Panc1 (cell line): ENCODE measurements at regions not wholly inside any gene's neighbourhood (a gene's known extent, or its start where the extent isn't known, plus 50 kb on each side); places are given as distances from the start of the nearest gene placed in this dataset.
"Not testable (repeated sequence)": the region's sequence is repeated elsewhere in the genome, so short reads cannot be mapped to it uniquely, and the experiment has no call there.

Source experiments
- ATAC-seq: fragments of 200-7000 bp; cut with Tn5 transposase; 2 replicates; pipeline ENCODE4 v1.9.1; 2020; ENCODE audit warnings: mild to moderate bottlenecking, moderate library complexity
- BruUV-seq: library from RNA; stranded (reverse); fragments of 400-500 nt; replicated peaks from 2 replicates; lab custom pipeline; 2021; lab: Mats Ljungman, UMichigan
- CTCF ChIA-PET: fragments of 300-600 bp; sonication (Branson Sonifier 250); formaldehyde crosslinking; loops from one replicate; lab custom pipeline; 2022; ENCODE audit warnings: antibody characterized with exemption; lab: Charles Lee
- POLR2A ChIA-PET: fragments of 300-600 bp; sonication (Branson Sonifier 250); formaldehyde crosslinking; loops from one replicate; lab custom pipeline; 2022; ENCODE audit warnings: antibody characterized with exemption; lab: Charles Lee
- DNase-seq: peaks from one replicate; pipeline ENCODE4 v3.0.0-alpha.2; 2010; ENCODE audit warnings: low read depth, low spot score
- H3K27ac ChIP-seq: 2 replicates; pipeline ENCODE4 v1.5.1; 2011; ENCODE audit warnings: mild to moderate bottlenecking, low read length, inconsistent platforms
- H3K27me3 ChIP-seq: fragments of 200-500 bp; sonication (Bioruptor generic); 2 replicates; pipeline ENCODE4 v1.6.0; 2014; ENCODE audit warnings: low read length, inconsistent platforms; ENCODE audit not compliant: control insufficient read depth, insufficient read depth
- H3K36me3 ChIP-seq: fragments of 200-500 bp; sonication (Bioruptor generic); 2 replicates; pipeline ENCODE4 v1.5.1; 2014; ENCODE audit warnings: inconsistent platforms, mild to moderate bottlenecking, low read length, moderate library complexity; ENCODE audit not compliant: control insufficient read depth, insufficient read depth
- H3K4me1 ChIP-seq: 2 replicates; pipeline ENCODE4 v1.5.1; 2011; ENCODE audit warnings: inconsistent platforms, mild to moderate bottlenecking, low read length, moderate library complexity; ENCODE audit not compliant: control insufficient read depth, insufficient read depth
- H3K4me3 ChIP-seq, 2 experiments: 2 replicates each; pipeline ENCODE4 v1.5.1; 2011 to 2012; ENCODE audit warnings: low read depth in 2 of 2, low read length in 2 of 2, mild to moderate bottlenecking in 2 of 2, inconsistent platforms in 1 of 2, moderate library complexity in 1 of 2
- H3K9me3 ChIP-seq: fragments of 200-500 bp; sonication (Bioruptor generic); 2 replicates; pipeline ENCODE4 v1.5.1; 2014; ENCODE audit warnings: low read depth, mild to moderate bottlenecking, inconsistent platforms, low read length, moderate library complexity; ENCODE audit not compliant: control insufficient read depth, insufficient read depth
- POLR2AphosphoS5 ChIP-seq: IDR thresholded peaks from 2 replicates; pipeline ENCODE4 v1.6.1; 2012; ENCODE audit warnings: mild to moderate bottlenecking, low read depth, low read length, moderate library complexity
- SIN3A ChIP-seq: IDR thresholded peaks from 2 replicates; pipeline ENCODE4 v1.6.1; 2012; ENCODE audit warnings: low read depth, mild to moderate bottlenecking, low read length, moderate library complexity, borderline replicate concordance; ENCODE audit not compliant: insufficient read depth
- TCF7L2 ChIP-seq: IDR thresholded peaks from 2 replicates; pipeline ENCODE4 v1.6.1; 2011; ENCODE audit warnings: mild to moderate bottlenecking, low read depth, low read length, inconsistent platforms
- in situ Hi-C: cut with HindIII; loops from 2 replicates; pipeline ENCODE4 v1.10.0; 2016; ENCODE audit warnings: low sequenced_read_pairs, low pct_unique_long_range_greater_than_20kb
- intact Hi-C: fragments of 100-400 bp; cut with micrococcal nuclease; formaldehyde crosslinking; loops from one replicate; pipeline ENCODE4 v1.10.0; 2022; ENCODE audit not compliant: unreplicated experiment
- TF ChIP-seq, protein P1 (sequence below): fragments of 450-650 bp; IDR thresholded peaks from 2 replicates; pipeline ENCODE4 v1.5.1; 2017; ENCODE audit warnings: mild to moderate bottlenecking
- TF ChIP-seq, protein P2 (sequence below), 2 experiments: IDR thresholded peaks; 2 replicates each; pipeline ENCODE4 v1.6.1; 2011 to 2012; ENCODE audit warnings: low read depth in 2 of 2, control low read depth in 1 of 2, low read length in 1 of 2, mild to moderate bottlenecking in 1 of 2, moderate library complexity in 1 of 2; ENCODE audit not compliant: insufficient read depth in 1 of 2

DNA sequence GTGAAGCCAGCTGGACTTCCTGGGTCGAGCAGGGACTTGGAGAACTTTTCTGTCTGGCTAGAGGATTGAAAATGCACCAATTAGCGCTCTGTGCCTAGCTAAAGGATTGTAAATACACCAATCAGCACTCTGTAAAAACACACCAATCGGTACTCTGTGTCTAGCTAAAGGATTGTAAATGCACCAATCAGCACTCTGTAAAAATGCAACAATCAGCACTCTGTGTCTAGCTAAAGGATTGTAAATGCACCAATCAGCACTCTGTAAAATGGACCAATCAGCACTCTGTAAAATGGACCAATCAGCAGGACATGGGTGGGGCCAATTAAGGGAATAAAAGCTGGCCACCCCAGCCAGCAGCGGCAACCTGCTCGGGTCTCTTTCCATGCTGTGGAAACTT, 97.3 kb upstream of the GALNT15 start:
- CTCF ChIA-PET, DNase-seq, in situ Hi-C loops, ATAC-seq, intact Hi-C loops, H3K27me3 ChIP-seq, H3K4me1 ChIP-seq, H3K36me3 ChIP-seq, H3K4me3 ChIP-seq, BruUV-seq, POLR2A ChIA-PET, H3K9me3 ChIP-seq: not testable (repeated sequence)
- peak overlapping the region; percentile 17; the same call in 1 of the 2 replicates for H3K27ac ChIP-seq

DNA sequence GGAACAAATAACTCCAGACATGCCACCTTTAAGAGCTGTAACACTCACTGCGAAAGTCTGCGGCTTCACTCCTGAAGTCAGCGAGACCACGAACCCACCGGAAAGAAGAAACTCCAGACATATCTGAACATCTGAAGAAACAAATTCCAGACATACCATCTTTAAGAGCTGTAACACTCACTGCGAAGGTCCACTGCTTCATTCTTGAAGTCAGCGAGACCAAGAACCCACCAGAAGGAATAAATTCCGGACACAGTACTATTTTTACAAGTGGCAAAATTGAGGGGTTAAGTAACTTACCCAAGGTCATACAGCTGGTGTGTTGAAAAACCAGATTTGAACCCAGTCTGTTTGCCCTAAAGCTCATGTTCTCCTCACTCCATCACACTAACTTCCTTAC, 96.8 kb upstream of the GALNT15 start:
- H3K4me1 ChIP-seq, DNase-seq, H3K4me3 ChIP-seq, CTCF ChIA-PET, in situ Hi-C loops, H3K9me3 ChIP-seq, POLR2A ChIA-PET, H3K36me3 ChIP-seq, ATAC-seq, intact Hi-C loops, BruUV-seq, H3K27me3 ChIP-seq, H3K27ac ChIP-seq: not testable (repeated sequence)

- Histone ChIP-seq H3K36me3 (no peaks in the 10 kb centered on the region), H3K4me3 (no peak overlapping the region), H3K4me1 (no peaks in the 10 kb centered on the region), H3K27ac (peak overlapping the region; percentile 76; the same call in 1 of the 2 replicates), H3K27me3 (no peaks in the 10 kb centered on the region), H3K9me3 (peaks cover 4% of the 10 kb centered on the region; the same call in 1 of the 2 replicates)
- TF ChIP-seq SIN3A (no peak), POLR2AphosphoS5 (no peak), TCF7L2 (no peak)
- TF ChIP-seq, protein P1, sequence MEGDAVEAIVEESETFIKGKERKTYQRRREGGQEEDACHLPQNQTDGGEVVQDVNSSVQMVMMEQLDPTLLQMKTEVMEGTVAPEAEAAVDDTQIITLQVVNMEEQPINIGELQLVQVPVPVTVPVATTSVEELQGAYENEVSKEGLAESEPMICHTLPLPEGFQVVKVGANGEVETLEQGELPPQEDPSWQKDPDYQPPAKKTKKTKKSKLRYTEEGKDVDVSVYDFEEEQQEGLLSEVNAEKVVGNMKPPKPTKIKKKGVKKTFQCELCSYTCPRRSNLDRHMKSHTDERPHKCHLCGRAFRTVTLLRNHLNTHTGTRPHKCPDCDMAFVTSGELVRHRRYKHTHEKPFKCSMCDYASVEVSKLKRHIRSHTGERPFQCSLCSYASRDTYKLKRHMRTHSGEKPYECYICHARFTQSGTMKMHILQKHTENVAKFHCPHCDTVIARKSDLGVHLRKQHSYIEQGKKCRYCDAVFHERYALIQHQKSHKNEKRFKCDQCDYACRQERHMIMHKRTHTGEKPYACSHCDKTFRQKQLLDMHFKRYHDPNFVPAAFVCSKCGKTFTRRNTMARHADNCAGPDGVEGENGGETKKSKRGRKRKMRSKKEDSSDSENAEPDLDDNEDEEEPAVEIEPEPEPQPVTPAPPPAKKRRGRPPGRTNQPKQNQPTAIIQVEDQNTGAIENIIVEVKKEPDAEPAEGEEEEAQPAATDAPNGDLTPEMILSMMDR = no peak
- TF ChIP-seq, protein P2, sequence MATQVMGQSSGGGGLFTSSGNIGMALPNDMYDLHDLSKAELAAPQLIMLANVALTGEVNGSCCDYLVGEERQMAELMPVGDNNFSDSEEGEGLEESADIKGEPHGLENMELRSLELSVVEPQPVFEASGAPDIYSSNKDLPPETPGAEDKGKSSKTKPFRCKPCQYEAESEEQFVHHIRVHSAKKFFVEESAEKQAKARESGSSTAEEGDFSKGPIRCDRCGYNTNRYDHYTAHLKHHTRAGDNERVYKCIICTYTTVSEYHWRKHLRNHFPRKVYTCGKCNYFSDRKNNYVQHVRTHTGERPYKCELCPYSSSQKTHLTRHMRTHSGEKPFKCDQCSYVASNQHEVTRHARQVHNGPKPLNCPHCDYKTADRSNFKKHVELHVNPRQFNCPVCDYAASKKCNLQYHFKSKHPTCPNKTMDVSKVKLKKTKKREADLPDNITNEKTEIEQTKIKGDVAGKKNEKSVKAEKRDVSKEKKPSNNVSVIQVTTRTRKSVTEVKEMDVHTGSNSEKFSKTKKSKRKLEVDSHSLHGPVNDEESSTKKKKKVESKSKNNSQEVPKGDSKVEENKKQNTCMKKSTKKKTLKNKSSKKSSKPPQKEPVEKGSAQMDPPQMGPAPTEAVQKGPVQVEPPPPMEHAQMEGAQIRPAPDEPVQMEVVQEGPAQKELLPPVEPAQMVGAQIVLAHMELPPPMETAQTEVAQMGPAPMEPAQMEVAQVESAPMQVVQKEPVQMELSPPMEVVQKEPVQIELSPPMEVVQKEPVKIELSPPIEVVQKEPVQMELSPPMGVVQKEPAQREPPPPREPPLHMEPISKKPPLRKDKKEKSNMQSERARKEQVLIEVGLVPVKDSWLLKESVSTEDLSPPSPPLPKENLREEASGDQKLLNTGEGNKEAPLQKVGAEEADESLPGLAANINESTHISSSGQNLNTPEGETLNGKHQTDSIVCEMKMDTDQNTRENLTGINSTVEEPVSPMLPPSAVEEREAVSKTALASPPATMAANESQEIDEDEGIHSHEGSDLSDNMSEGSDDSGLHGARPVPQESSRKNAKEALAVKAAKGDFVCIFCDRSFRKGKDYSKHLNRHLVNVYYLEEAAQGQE (IDR thresholded peaks at IDR 0.05; ENCODE audit: insufficient read depth in 1 of 2, low read depth in 2 of 2, low read length in 1 of 2) = no peak
- ATAC-seq = peak; percentile 72
- in situ Hi-C loops (no loop called here), intact Hi-C loops (no loop called here)
- POLR2A ChIA-PET = no interaction called here
- CTCF ChIA-PET = no interaction called here
- no TSS peak for BruUV-seq
- DNase-seq = no peak
Measured at GRCh38 chr3:16079519-16079918, 95.0 kb upstream of the GALNT15 start.
